GM12878 (cell line): ENCODE measurements at regions not wholly inside any gene's neighbourhood (a gene's known extent, or its start where the extent isn't known, plus 50 kb on each side); places are given as distances from the start of the nearest gene placed in this dataset.

Experiments
- ATAC-seq: fragments of 200-7000 bp; cut with Tn5 transposase; 3 replicates; pipeline ENCODE4 v1.9.1; 2020; ENCODE audit warnings: mild to moderate bottlenecking, moderate library complexity
- BruUV-seq: library from RNA; stranded (reverse); fragments of 400-500 nt; replicated peaks from 2 replicates; lab custom pipeline; 2021; lab: Mats Ljungman, UMichigan
- CTCF ChIA-PET: fragments of 300-600 bp; sonication (Branson Sonifier 250); formaldehyde crosslinking; extraction: SDS; loops from one replicate; lab custom pipeline; 2021; ENCODE audit warnings: inconsistent platforms; lab: Yijun Ruan, JAX
- POLR2A ChIA-PET: fragments of 350-600 bp; formaldehyde crosslinking; extraction: SDS; loops from one replicate; lab custom pipeline; 2021; ENCODE audit warnings: inconsistent platforms; lab: Charles Lee
- RAD21 ChIA-PET: fragments of 300-600 bp; sonication (Branson Sonifier 250); formaldehyde crosslinking; loops from one replicate; lab custom pipeline; 2023; ENCODE audit warnings: antibody characterized with exemption; ENCODE audit not compliant: unreplicated experiment; lab: Charles Lee
- SMC1A ChIA-PET: fragments of 300-600 bp; sonication (Branson Sonifier 250); formaldehyde crosslinking; loops from one replicate; lab custom pipeline; 2023; ENCODE audit not compliant: unreplicated experiment, uncharacterized antibody; lab: Charles Lee
- DNase-seq: peaks from one replicate; pipeline ENCODE4 v3.0.0-alpha.2; 2011; ENCODE audit warnings: low read depth, low spot score
- FAIRE-seq: peaks from 3 replicates; lab custom pipeline; 2011; peaks lifted over from hg19 to GRCh38; lab: Jason Lieb, UNC
- H2AFZ ChIP-seq: 2 replicates; pipeline ENCODE4 v1.6.0; 2011; ENCODE audit warnings: low read depth, low read length, control low read depth; ENCODE audit not compliant: control insufficient read depth
- H3K27ac ChIP-seq: 2 replicates; pipeline ENCODE4 v1.5.1; 2011; ENCODE audit warnings: control low read depth; ENCODE audit not compliant: control insufficient read depth, insufficient read depth
- H3K27me3 ChIP-seq, 2 experiments: replicated peaks in 1 of 2; 2 replicates each; pipeline versions ENCODE4 v1.6.0 to v1.6.1; 2011; ENCODE audit warnings: low read length in 1 of 2; ENCODE audit not compliant: control insufficient read depth in 2 of 2, insufficient read depth in 2 of 2
- H3K36me3 ChIP-seq, 2 experiments: 2 replicates each; pipeline ENCODE4 v1.5.1; 2011; ENCODE audit warnings: low read length in 1 of 2; ENCODE audit not compliant: control insufficient read depth in 2 of 2, insufficient read depth in 2 of 2
- H3K4me1 ChIP-seq: 2 replicates; pipeline ENCODE4 v1.6.1; 2011; ENCODE audit warnings: mild to moderate bottlenecking, low read length, moderate library complexity, mixed read lengths; ENCODE audit not compliant: control insufficient read depth, insufficient read depth
- H3K4me2 ChIP-seq: 2 replicates; pipeline ENCODE4 v1.6.0; 2011; ENCODE audit warnings: control low read depth; ENCODE audit not compliant: control insufficient read depth, insufficient read depth
- H3K4me3 ChIP-seq: fragments of 200-600 bp; sonication (generic); 2 replicates; pipeline ENCODE4 v1.5.1; 2016
- H3K79me2 ChIP-seq: 2 replicates; pipeline ENCODE4 v1.6.0; 2011; ENCODE audit warnings: low read length; ENCODE audit not compliant: control insufficient read depth, insufficient read depth
- H3K9ac ChIP-seq: 2 replicates; pipeline ENCODE4 v1.8.0; 2011; ENCODE audit warnings: low read length, control low read depth, mixed read lengths; ENCODE audit not compliant: control insufficient read depth, insufficient read depth
- H3K9me3 ChIP-seq: replicated peaks from 3 replicates; pipeline ENCODE4 v1.5.1; 2011; ENCODE audit warnings: mild to moderate bottlenecking, low read length; ENCODE audit not compliant: control insufficient read depth, insufficient read depth
- H4K20me1 ChIP-seq: 2 replicates; pipeline ENCODE4 v1.6.0; 2011; ENCODE audit not compliant: control insufficient read depth, insufficient read depth
- ATF7 ChIP-seq: fragments of 450-650 bp; IDR thresholded peaks from 2 replicates; pipeline ENCODE4 v1.6.1; 2016; ENCODE audit warnings: low read depth, mild to moderate bottlenecking
- BCL11A ChIP-seq: IDR thresholded peaks from 2 replicates; pipeline ENCODE4 v1.6.1; 2011; ENCODE audit warnings: low read depth, low read length
- CBFB ChIP-seq: IDR thresholded peaks from 2 replicates; pipeline ENCODE4 v1.6.1; 2016; ENCODE audit warnings: antibody characterized with exemption, low read depth
- ETV6 ChIP-seq, 2 experiments: fragments of 450-650 bp in 1 of 2; IDR thresholded peaks in 1 of 2; conservative IDR thresholded peaks in 1 of 2; 2 replicates each; pipeline ENCODE4 v1.6.1; 2014; ENCODE audit warnings: antibody characterized with exemption in 1 of 2, borderline replicate concordance in 1 of 2, low read depth in 1 of 2, mild to moderate bottlenecking in 1 of 2, moderate library complexity in 1 of 2
- FOXK2 ChIP-seq: fragments of 450-650 bp; IDR thresholded peaks from 2 replicates; pipeline ENCODE4 v1.6.1; 2017; ENCODE audit warnings: mild to moderate bottlenecking, moderate library complexity
- IKZF2 ChIP-seq, 2 experiments: fragments of 450-650 bp; IDR thresholded peaks; 2 replicates each; pipeline ENCODE4 v1.6.1; 2017; ENCODE audit warnings: mild to moderate bottlenecking in 2 of 2, moderate library complexity in 2 of 2
- IRF4 ChIP-seq: IDR thresholded peaks from 2 replicates; pipeline ENCODE4 v1.6.1; 2011; ENCODE audit warnings: low read depth, low read length
- JUND ChIP-seq: IDR thresholded peaks from 2 replicates; pipeline ENCODE4 v1.6.1; 2012; ENCODE audit warnings: low read depth, mild to moderate bottlenecking, low read length, improper control_type of control experiment, moderate library complexity
- LARP7 ChIP-seq: fragments of 450-650 bp; IDR thresholded peaks from 2 replicates; pipeline ENCODE4 v1.6.1; 2017; ENCODE audit warnings: mild to moderate bottlenecking
- MTA2 ChIP-seq: fragments of 450-650 bp; IDR thresholded peaks from 2 replicates; pipeline ENCODE4 v1.6.1; 2016; ENCODE audit warnings: low read depth, mild to moderate bottlenecking, moderate library complexity
- RAD51 ChIP-seq: fragments of 450-650 bp; IDR thresholded peaks from 2 replicates; pipeline ENCODE4 v1.6.1; 2016; ENCODE audit warnings: moderate library complexity, mild to moderate bottlenecking, inconsistent platforms
- RBBP5 ChIP-seq: fragments of 200-600 bp; sonication (generic); conservative IDR thresholded peaks from 2 replicates; pipeline ENCODE4 v1.6.1; 2016
- SMAD5 ChIP-seq: IDR thresholded peaks from 2 replicates; pipeline ENCODE4 v1.6.1; 2016; ENCODE audit warnings: antibody characterized with exemption, low read depth
- SUZ12 ChIP-seq: fragments of 200-600 bp; sonication (generic); IDR thresholded peaks from one replicate; pipeline ENCODE4 v1.6.1; 2018; ENCODE audit warnings: antibody characterized with exemption, mild to moderate bottlenecking; ENCODE audit not compliant: unreplicated experiment
- YBX1 ChIP-seq: fragments of 450-650 bp; IDR thresholded peaks from 2 replicates; pipeline ENCODE4 v1.6.1; 2016; ENCODE audit warnings: antibody characterized with exemption
- ZNF207 ChIP-seq: fragments of 450-650 bp; IDR thresholded peaks from 2 replicates; pipeline ENCODE4 v1.6.1; 2014; ENCODE audit warnings: antibody characterized with exemption, mild to moderate bottlenecking, borderline replicate concordance
- WGBS: methylation state at CpG from one replicate; pipeline ENCODE4 v1.1.6; 2016; ENCODE audit warnings: low lambda C conversion rate; ENCODE audit not compliant: insufficient replicate concordance, insufficient coverage; ENCODE audit errors: missing lambda C conversion rate; 5-methylcytosine and 5-hydroxymethylcytosine counted together
- in situ Hi-C: fragments of 300-500 bp; cut with MboI; formaldehyde crosslinking; loops from 9 replicates; pipeline ENCODE4 v1.14.3; 2018; ENCODE audit warnings: mixed read lengths
- intact Hi-C: fragments of 100-400 bp; cut with micrococcal nuclease; formaldehyde crosslinking; loops from one replicate; pipeline ENCODE4 v1.14.2; 2022; ENCODE audit not compliant: unreplicated experiment
- TF ChIP-seq, protein P1 (sequence below): fragments of 450-650 bp; IDR thresholded peaks from 2 replicates; pipeline ENCODE4 v1.6.1; 2017; ENCODE audit warnings: borderline replicate concordance
- TF ChIP-seq, protein P2 (sequence below): fragments of 450-650 bp; IDR thresholded peaks from 2 replicates; pipeline ENCODE4 v1.6.1; 2016; ENCODE audit warnings: mild to moderate bottlenecking
- TF ChIP-seq, protein P3 (sequence below): fragments of 450-650 bp; IDR thresholded peaks from 2 replicates; pipeline ENCODE4 v1.6.1; 2016; ENCODE audit warnings: mild to moderate bottlenecking

DNA sequence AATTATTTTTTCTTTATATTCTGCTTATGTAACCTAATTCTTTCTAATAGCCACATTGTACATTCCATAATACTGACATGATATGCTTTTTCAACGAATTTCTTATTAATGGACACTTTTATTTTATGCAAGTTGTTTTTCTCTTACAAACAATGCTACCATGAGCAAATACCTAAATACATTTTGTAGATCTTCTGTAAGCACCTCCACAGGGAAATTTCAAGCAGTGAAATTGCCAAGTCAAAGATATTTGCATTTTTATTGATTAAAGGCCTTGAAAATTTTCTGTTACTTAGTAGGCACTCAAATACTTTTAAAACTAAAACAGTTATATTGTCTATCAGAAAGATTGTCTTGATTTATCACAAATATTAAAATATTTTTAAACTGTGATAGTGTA lies 79.6 kb upstream of the C3orf49 start:
- Histone ChIP-seq H3K4me3 (no peak overlapping the region), H2AFZ (no peak overlapping the region), H3K27me3 (no peaks in the 10 kb centered on the region), H3K9ac (no peak overlapping the region), H3K9me3 (no peaks in the 10 kb centered on the region), H3K27ac (no peak overlapping the region), H3K4me2 (no peak overlapping the region), H3K4me1 (no peaks in the 10 kb centered on the region), H3K79me2 (no peaks in the 10 kb centered on the region), H4K20me1 (no peaks in the 10 kb centered on the region), H3K36me3 (no peaks in the 10 kb centered on the region)
- DNase-seq (no peak), FAIRE-seq (no peak), ATAC-seq (no peak)
- in situ Hi-C loops: no loop called here
- TF ChIP-seq ETV6 (conservative IDR thresholded peaks at IDR 0.05 in 1 of 2, IDR thresholded peaks at IDR 0.05 in 1 of 2; ENCODE audit: borderline replicate concordance in 1 of 2, low read depth in 1 of 2): peak in 1 of 2 experiments; percentile 84; a peak in 1 of 4 replicates
- TF ChIP-seq IRF4: no peak
- no peak for TF ChIP-seq CBFB
- ChIA-PET RAD21 (no interaction called here), SMC1A (no interaction called here), POLR2A (no interaction called here), CTCF (no interaction called here)
- intact Hi-C loops: no loop called here
- no TSS peak for BruUV-seq
- WGBS: 0% methylated on average over 1 of the region's 1 CpG

DNA sequence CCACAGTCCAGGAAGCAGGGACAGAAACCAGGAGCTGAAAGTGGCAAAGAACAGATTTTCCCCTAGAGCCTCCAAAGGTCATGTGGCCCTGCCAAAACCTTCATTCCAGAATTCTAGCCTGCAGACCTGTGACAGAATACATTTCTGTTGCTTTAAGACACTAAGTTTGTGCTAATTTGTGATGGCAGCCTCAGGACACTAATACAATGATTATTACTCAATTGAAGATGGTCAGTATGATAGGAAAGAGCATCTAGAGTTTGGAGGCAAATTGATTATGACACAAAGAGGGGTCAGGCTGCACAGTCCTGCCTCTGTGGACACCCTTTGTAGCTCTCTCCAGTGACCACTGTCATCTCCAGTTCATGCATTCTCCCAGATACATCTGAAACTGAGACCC lies 79.0 kb upstream of the C3orf49 start:
- Histone ChIP-seq H3K4me3 (no peak overlapping the region), H2AFZ (no peak overlapping the region), H3K27ac (no peak overlapping the region), H3K27me3 (no peaks in the 10 kb centered on the region), H3K79me2 (no peaks in the 10 kb centered on the region), H3K9ac (no peak overlapping the region), H3K9me3 (no peaks in the 10 kb centered on the region), H3K4me2 (no peak overlapping the region), H3K36me3 (no peaks in the 10 kb centered on the region), H3K4me1 (no peaks in the 10 kb centered on the region), H4K20me1 (no peaks in the 10 kb centered on the region)
- intact Hi-C loops: no loop called here
- in situ Hi-C loops: no loop called here
- no TSS peak for BruUV-seq
- ChIA-PET POLR2A (no interaction called here), CTCF (no interaction called here), SMC1A (no interaction called here), RAD21 (no interaction called here)
- FAIRE-seq: no peak
- no peak for DNase-seq
- no peak for ATAC-seq
- TF ChIP-seq LARP7: no peak
- no peak for TF ChIP-seq ZNF207
- no peak for TF ChIP-seq RAD51
- no peak for TF ChIP-seq SUZ12
- TF ChIP-seq, protein P1, sequence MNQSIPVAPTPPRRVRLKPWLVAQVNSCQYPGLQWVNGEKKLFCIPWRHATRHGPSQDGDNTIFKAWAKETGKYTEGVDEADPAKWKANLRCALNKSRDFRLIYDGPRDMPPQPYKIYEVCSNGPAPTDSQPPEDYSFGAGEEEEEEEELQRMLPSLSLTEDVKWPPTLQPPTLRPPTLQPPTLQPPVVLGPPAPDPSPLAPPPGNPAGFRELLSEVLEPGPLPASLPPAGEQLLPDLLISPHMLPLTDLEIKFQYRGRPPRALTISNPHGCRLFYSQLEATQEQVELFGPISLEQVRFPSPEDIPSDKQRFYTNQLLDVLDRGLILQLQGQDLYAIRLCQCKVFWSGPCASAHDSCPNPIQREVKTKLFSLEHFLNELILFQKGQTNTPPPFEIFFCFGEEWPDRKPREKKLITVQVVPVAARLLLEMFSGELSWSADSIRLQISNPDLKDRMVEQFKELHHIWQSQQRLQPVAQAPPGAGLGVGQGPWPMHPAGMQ: no peak
- no peak for TF ChIP-seq JUND
- no peak for TF ChIP-seq RBBP5
- no peak for TF ChIP-seq SMAD5
- no peak for TF ChIP-seq ATF7
- TF ChIP-seq, protein P2, sequence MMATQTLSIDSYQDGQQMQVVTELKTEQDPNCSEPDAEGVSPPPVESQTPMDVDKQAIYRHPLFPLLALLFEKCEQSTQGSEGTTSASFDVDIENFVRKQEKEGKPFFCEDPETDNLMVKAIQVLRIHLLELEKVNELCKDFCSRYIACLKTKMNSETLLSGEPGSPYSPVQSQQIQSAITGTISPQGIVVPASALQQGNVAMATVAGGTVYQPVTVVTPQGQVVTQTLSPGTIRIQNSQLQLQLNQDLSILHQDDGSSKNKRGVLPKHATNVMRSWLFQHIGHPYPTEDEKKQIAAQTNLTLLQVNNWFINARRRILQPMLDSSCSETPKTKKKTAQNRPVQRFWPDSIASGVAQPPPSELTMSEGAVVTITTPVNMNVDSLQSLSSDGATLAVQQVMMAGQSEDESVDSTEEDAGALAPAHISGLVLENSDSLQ: no peak
- TF ChIP-seq, protein P3, sequence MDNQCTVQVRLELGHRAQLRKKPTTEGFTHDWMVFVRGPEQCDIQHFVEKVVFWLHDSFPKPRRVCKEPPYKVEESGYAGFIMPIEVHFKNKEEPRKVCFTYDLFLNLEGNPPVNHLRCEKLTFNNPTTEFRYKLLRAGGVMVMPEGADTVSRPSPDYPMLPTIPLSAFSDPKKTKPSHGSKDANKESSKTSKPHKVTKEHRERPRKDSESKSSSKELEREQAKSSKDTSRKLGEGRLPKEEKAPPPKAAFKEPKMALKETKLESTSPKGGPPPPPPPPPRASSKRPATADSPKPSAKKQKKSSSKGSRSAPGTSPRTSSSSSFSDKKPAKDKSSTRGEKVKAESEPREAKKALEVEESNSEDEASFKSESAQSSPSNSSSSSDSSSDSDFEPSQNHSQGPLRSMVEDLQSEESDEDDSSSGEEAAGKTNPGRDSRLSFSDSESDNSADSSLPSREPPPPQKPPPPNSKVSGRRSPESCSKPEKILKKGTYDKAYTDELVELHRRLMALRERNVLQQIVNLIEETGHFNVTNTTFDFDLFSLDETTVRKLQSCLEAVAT: no peak
- no peak for TF ChIP-seq MTA2
- TF ChIP-seq BCL11A: no peak
- no peak for TF ChIP-seq FOXK2
- no peak for TF ChIP-seq YBX1
- TF ChIP-seq IKZF2 (IDR thresholded peaks at IDR 0.05): no peak
